ENCODE measurements at regions not wholly inside any gene's neighbourhood (a gene's known extent, or its start where the extent isn't known, plus 50 kb on each side); places are given as distances from the start of the nearest gene placed in this dataset.

- TF ChIP-seq CTCF (IDR thresholded peaks at IDR 0.05 in 4 of 5, conservative IDR thresholded peaks at IDR 0.05 in 1 of 5) = no peak
- TF ChIP-seq POLR2A (IDR thresholded peaks at IDR 0.05) = no peak
Measured at GRCh38 chr6:81556551-81556950, 195.9 kb downstream of the TENT5A start.

Data from gastrocnemius medialis (tissue), 4 donors.